ENCODE measurements at regions not wholly inside any gene's neighbourhood (a gene's known extent, or its start where the extent isn't known, plus 50 kb on each side); places are given as distances from the start of the nearest gene placed in this dataset.

DNA sequence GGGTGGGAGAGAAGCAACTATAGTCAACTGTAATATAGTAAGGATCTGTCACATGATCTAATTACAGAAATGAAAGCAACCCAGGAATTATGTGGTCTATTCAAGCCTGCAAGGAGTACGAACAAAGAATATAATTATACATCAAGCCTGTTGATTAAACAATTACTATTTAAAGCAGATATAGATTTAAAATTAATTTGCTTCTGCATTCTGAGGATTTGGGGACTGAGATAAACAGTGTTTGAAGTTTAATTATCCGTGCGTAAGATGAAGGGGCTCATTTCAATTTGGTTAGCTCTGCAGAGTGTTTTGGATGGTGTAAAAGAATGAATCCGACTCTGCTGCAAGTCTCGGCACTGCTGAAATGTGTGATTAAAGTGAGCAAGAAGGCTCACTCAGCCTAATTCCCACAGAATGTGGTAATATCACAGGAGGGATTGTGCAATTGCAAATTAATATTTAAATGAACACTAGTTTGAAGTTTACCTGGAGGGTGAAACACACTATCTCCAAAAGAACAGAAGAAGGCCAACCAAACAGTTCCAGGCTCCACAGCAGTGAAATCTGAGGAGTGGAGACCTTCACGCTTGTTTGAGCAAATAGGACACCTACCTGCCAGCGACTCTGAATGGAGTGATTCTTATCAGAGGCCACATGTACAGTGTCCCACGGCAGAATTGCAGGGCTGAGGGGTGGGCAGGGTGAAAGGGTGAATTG lies 420.6 kb upstream of the SLC30A5 start:
- TF ChIP-seq REST (IDR thresholded peaks at IDR 0.05; ENCODE audit: insufficient read depth in 1 of 2, low read depth in 2 of 2, low read length in 2 of 2) (no peak), POLR2AphosphoS5 (IDR thresholded peaks at IDR 0.05; ENCODE audit: low read depth, low read length) (no peak)

Data from PFSK-1 (cell line).